EH (cell line): ENCODE measurements at regions not wholly inside any gene's neighbourhood (a gene's known extent, or its start where the extent isn't known, plus 50 kb on each side); places are given as distances from the start of the nearest gene placed in this dataset.
"Not testable (repeated sequence)": the region's sequence is repeated elsewhere in the genome, so short reads cannot be mapped to it uniquely, and the experiment has no call there.

Source experiments
- DNase-seq: peaks from one replicate; pipeline ENCODE4 v3.0.0-alpha.2; 2015; ENCODE audit warnings: low read depth

DNA sequence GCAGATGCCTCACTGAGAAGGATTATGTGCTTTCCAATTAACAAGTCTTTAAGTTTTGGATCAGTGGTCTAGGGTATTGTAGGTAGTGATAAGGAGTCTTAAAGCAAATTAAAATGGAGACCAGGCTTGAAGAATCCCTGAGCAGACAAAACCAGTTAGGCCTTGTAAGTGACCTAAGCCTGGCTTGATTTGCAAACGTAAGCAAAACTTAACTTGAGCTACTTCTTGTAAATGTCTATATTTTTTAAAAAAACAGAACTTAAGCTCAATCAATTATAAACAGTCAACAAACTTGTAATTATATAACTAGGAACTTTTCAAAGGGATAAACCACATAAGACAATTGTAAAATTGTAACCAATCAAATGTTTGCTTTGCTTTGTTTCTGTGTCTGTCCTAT is 72.7 kb upstream of the NALF2 start:
- no peak for DNase-seq

DNA sequence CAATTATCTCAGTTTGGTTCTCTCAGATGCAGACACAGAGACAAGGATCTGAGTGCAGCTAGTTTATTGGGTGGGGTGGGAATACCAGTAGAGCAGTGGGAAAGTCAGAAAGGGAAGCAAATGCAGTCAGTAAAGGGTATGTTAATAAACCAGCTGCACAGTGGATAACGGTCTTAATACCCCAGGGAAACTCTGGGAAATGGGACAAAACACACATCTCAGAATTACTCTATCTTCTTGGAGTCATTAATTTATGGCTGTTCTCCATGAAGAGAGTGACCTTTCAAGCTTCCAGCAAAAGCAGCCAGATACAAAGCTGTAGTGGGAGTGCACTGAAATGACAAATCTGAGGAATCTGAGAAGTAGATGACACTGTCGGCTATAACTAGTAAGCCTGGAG is 73.3 kb upstream of the NALF2 start:
- no peak for DNase-seq

DNA sequence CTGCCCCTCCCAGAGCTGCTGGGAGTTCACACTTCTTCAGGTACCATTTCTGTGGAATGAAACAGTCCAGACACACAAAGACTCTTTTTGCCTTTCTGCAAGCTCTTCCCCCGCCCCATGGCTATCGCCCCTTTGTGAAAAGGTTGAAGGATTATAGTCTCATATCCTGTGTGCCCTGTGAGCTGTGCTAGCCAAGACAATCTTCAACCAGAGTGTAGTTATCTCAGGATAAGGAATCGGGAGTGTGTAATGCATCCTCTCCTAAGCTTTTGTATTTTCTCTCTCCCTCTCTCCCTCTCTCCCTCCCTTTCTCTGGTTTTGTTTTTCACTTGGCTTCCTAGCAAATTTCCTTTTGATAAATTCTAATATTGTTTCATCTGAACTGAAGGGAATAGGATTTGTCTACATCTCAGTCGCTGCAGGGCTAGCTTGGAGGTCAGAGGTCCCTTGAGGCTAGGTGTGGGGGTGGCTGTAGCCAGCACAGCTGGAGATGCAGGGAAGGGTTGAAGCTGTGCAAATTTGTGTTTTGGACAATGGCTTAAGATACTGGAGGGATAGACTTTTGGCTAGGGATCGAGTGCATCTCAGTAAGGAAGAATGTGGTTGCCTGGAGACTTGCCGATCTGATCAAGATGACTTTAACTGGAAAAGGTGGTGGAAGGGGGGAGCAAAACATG is 74.6 kb upstream of the NALF2 start:
- DNase-seq: no peak

DNA sequence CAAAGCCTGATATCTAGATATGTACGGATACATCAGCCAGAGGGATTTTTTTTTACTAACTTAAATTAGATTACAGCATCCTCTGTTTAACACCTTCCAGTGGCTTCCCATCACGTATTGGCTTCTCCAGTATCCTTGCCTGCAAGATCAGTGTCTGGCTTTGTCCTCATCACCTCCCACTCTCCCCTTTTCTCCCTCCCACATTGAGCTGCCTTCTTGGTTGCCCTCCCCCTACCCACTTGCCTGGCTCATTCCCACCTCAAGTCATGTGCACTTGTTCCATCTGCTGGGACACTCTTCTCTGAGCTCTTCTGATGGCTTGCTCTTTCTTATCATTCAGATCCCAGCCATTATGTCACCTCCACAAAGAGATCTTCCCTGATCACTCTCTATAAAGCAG is 75.9 kb upstream of the NALF2 start:
- DNase-seq: no peak

DNA sequence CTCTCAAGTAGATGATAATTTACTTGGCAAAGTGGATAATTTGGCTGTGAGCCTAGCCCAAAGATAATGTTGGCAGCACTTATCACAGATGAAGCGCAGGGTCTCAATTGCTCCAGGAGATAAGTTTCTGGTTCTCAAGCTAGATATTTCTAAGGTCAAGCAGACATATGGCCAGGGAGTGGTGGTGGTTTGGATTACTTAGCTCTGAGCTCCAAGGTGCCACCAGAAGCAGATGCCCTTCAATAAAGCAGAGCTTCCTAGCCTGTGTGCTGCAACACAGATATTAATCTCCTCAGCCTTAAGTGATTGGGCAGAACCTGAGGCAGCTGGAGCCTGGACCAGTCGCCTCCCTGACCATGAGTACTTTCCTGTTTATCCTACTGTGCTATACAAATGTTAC is 79.2 kb upstream of the NALF2 start:
- no peak for DNase-seq

DNA sequence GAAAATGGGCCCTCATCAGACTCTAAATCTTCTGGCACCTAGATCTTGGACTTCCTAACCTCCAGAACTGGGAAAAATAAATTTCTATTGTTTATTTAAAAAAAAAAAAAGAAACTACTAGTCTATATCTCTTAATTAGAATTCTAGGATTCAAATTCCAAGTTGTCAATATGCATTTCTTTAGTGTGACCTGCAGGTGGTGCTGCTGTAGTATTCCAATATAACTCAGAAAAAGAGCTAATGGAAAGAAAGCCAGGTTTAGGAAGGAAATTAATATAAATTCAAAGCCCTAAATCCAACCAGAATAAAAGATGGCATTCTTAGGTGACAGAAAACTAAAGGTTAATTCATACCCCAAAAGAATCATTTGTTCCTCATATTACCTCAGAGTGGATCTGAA is 80.0 kb upstream of the NALF2 start:
- DNase-seq: peak; percentile 10

DNA sequence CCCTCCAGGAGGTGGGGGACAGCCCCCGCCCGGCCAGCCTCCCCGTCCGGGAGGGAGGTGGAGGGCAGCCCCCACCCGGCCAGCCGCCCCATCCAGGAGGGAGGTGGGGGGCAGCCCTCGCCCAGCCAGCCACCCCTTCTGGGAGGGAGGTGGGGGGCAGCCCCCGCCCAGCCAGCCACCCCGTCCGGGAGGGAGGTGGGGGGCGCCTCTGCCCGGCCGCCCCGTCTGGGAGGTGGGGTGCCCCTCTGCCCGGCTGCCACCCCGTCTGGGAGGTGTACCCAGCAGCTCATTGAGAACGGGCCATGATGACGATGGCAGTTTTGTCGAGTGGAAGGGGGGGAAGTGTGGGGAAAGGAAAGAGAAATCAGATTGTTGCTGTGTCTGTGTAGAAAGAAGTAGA is 81.9 kb upstream of the NALF2 start:
- not testable (repeated sequence) for DNase-seq

DNA sequence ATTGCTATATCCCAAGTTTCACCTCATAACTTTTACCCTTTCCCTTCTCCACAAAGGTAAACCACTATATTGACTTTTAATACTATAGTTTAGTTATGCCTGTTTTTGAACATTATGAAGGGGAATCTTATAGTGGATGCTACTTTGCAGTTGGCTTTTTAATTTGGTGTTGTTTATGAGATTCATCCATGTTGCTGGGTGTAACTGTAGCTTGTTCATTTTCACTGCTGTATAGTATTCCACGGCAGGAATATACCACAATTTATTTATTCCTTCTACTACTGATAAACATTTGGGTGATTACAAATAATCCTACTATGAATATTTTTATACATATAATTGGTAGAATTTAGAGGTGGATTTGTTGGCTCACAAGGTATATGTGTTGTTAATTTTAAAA is 88.4 kb upstream of the NALF2 start:
- DNase-seq: no peak

DNA sequence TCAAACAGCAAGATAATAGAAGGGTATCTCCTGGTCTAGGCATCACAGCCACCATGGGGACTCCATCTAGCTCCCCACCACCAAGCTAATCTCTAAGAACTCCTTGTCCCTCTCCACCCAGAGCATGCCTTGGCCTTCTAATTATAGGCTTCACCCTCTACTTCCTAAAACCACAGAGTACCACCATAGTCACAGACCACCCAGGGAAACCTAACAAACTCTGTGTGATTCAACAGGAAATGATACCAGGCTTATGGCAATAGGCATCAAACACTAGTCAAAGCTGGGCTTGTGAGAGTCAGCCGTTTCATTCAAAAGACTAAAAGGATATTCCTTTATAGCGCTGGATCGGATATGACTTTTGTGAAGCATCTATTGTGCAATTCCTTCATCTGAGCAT is 91.5 kb upstream of the NALF2 start:
- no peak for DNase-seq

DNA sequence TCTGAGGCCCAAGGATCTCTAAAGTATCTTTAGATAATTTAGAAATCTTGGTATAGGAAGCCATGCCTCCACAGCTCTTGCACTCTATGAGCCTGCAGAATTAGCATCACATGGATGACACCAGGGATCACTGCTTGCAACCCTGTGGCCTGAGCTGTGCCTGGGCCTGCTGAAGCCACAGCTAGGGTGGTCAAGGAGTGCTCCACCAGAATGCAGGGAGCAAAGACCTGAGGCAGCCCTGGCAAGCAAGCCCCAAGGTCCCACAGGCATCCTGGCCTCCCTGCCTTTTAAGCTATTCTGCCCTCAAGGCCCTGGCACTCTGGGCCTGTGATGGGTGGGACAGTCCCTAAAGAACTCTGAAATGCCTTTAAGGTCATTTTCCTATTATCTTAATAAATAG is 105.2 kb upstream of the NALF2 start:
- no peak for DNase-seq

DNA sequence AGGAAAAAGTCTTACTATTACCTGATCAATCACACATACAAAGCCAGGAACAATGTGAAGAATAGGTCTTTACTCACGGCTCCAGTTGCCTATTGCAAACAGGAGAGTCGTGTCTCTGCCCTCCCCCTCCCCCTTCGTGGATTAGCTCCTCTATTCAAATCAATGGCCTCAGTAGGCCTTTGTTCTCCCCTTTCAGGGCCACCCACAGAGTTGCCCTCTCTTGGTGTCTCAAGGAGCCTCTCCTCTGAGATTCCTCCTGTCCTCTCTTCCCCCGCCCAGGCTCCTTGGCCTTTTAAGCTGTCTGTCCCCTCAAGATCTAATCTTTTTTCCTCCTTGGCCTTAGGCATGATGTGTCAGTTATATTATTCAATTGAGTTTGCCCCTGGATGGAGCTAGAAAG is 107.2 kb upstream of the NALF2 start:
- no peak for DNase-seq

DNA sequence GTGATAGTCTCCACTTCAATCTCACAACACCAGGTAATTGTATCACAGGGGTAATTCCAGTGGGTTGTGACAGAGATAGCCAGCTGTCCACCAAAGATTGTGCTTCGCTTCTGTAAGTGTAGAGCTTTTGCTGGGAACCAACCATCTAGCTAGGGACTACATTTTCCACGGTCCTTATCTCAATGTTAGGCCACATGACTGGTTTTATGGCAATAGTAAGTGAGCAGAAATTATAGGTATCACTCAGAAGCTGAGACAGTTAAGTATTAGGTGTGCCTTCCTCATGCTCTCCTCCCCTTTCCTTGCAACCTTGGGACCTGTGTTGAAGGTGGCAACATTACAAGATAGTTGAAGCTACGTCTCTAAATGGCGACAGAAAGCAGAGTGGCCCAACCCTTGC is 108.8 kb upstream of the NALF2 start:
- no peak for DNase-seq

DNA sequence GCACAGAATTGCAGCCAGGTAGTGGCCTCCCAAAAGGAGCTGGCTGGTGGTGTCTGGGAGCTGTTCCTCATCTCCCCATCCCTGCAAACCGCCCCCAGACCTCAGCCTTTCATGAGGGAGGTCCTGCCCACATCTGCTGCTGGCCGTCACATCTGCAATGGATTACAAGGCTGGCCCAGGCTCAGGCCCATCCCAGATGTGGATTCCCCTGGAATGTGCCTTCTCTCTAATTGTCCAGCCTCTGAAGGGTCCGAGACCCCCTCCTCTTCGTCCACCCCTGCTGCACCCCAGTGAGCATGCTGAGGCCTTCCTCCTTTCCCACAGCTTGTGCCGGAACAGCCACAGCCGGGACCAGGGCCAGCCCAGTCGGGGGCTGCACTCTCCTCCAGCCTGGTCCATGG is 115.0 kb upstream of the NALF2 start:
- no peak for DNase-seq

DNA sequence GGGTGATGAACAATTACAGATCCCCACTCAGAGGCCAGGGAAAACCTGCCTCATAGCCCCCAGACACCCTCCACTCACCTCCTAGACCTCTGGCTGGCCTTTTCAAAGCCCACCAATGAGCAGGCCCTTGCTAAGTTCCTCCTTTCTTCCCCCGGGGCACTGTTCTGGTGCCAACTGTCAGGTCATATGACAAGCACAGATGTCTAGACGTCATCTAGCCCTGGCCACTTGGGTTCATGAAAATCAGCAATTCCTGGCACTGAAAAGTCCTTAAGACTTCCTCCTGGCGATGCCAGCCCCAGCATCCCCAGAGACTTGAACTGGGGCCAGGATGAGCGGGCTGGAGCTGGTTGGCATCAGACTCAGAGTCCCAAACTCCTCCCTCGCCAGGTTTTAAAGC is 115.6 kb upstream of the NALF2 start:
- no peak for DNase-seq

DNA sequence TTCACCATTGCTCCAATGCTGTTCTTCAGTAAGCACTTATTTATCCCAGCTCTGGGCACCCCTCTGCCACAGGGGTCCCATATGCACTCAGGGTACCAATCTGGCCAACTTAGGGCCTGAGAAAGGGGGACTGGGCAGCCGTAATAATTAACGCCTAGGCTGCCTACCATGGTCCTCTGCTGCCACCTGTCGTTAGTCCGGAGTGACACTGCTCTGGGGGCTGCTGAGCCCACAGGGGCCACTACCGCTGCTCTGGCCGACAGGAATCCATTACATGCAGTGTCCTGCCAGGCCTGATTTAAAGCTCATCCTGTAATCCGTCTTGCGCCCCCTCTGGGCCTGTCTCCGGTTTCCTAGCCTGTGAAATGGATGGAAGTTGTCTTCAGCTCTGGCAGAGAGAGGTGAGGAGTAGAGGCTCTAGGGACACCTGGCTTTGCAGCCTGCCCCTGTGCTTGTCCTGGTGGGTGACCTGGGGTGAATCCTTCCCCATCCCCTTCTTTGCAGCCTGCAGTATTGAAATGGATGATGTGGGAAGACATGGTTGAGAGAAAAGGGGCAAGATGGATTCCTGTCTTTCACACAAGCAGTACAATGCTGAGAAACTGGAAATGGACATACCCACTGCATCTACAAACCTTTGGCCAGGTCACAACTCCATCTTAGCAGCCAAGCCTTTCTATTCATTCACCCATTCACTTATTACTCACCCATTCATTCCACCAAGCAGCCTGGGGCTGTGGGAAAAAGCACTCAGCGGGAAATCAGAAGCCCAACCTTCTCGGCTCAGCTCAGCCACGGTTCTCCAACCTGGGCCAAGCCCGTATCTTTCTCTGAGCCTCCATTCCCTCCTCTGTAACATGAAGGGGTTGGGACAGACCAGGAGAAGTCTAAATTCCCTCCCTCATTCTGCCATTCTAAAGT is 116.3 kb upstream of the NALF2 start:
- DNase-seq: peak; percentile 58

DNA sequence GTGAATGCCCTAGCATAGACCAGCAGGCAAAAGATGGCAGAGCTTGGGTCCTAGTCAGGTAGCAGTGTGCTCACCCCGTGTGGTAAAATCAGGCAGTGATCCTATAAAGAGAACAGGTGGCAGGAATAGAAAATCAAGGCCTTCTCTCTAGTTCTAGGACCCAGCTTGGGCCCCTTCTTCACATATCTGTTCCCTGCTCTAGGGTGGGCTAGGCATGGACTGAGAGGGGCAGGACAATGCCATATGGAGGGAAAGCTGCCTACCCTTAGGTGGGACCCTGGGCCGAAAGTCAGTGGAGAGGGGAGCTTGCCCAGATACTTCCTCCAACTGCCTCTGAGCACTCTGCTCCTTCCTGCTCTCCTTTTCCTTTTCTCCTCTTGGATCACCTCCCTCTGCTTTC is 117.4 kb upstream of the NALF2 start:
- DNase-seq: no peak

DNA sequence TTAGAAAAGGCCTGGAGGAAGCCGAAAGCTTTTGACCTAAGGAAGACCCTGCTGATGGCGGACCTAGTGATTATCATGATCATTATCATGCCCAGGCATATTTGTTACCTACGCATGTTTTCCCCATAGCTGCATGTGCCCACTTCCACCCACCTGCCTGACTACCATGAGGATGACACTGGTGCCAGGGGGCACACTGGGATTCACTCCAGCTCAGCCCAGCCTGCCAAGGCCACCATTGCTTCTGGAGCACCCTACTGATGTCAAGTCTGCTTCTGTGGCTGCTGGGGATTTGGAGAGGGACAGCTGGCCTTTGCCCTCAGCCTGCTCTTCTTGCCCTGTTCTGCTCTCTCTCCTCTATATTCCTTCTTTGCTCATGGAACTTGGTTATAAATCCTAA is 124.7 kb upstream of the NALF2 start:
- DNase-seq: no peak

DNA sequence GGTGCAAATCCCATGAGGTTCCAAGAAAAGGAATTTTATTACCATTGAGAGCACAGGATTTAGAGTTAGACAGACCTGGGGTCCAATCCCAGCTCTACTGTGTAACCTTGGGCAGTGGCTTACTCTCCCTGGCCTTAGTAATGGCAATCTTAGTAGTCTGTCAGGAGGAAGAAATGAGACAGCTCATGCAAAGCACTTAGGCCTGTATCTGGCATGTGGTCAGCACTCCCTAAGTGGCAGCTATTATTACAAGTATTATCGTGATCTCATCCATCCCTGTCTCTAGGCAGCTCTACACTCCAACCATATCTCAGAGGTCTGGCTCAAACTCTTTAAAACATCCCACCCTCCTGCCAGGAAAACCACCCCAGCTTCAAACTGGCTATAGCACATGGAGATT is 129.6 kb upstream of the NALF2 start:
- no peak for DNase-seq

DNA sequence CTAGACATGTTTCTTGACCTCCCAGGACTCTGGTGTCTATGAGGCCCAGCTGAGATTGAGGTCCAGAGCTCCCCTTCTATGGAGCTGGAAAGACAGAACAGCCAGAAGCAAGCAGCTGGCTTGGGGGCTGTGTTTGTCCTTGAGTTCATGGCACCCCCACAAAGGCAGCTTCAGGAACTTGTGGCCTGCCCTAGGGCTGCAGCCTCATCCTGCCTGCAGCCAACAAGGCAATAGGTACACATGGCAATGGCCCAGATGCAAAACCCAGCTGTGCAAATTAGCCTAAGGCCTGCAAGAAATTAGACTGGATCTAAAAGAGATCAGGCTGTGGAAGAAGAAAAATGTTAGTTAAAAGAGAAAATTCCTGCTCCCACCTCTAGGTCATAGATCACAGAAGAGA is 131.7 kb upstream of the NALF2 start:
- no peak for DNase-seq

DNA sequence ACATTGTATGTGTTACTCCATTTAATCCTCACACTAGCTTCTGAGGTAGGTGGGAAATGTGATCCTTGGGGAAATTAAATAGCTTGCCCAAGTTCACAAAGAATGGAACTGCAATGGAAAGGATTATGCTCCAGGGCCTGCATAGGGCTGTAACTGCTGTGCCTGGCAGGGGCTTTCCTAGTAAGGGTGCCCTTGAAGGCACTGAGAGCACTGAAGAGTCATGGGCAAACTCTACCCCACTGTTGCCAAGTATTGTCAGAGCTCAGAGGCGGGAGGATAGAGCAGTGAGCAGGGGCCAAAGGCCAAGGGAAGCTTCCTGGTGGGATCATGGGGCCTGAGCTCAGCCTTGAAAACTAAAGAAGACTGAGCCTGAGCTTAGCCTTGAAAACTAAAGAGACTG is 133.0 kb upstream of the NALF2 start:
- no peak for DNase-seq

DNA sequence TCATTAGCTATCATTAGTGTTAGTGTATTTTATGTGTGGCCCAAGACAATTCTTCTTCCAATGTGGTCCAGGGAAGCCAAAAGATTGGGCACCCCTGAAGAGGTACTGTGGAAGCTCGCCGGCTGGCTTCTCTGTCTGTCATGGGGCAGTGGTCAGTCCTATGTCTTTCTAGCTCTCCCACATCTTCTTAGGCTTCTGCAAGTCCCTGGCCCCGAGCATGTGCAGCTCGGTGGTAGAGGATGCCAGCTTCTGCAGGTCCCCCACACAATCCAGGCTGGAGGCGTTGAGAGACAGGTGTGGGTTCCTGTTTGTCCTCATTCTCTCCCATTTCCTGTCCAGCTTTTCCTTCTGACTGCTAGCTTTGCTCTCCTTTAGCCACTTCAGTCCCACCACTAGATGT is 134.1 kb upstream of the NALF2 start:
- no peak for DNase-seq

DNA sequence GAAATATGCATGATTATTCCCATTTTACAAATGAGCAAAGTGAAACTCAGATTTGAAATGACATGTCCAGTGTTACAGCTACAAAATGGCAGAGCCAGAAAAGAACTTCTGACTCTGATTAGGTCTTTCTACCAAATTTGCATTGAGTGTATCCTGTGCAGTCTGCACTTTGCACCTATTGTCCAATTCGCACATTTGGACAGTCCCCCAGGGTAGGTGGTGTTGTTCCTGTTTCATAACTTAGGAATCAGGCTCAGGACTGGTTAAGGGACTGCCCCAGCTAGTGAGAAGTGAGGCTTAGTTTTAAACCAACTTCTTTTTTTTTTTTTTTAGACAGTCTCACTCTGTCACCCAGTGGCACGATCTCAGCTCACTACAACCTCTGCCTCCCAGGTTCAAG is 137.9 kb upstream of the NALF2 start:
- DNase-seq: no peak

DNA sequence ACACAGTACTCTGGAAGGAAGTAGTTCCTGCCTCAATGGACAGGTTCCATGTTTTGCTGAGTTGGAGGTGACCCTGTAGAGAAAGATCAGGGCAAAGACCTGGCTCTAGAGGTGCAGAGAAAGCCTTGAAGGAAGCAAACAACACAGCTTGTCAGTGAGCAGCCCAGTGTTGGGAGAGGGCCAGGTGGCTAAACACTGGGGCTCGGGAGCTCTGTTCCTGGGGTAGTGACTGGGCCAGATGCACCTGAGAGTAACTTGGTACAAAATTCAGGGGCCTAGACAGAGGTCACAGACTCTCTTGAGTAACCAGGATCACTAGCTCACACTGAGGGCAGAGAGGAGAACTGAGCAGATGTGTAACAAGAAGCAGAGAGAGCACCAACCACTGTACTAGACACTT is 138.4 kb upstream of the NALF2 start:
- no peak for DNase-seq

DNA sequence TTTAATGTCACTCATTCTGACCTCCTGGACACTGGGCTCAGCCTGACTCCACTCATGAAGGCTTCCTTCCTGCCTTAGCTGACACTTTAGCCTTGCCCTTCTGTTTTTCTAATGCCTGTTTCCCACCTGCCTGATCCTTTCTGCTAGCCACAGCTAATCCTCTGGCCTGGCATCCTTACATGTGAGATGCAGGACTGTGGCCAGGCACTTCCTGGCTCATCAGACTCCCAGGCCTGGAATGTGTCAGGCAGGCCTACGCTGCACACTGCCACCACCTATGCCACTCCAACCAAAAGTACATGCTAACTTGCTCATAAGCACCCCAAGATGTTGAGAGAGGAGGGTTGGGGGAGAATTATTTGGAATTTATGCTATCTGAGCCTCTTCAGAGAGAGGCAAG is 138.8 kb upstream of the NALF2 start:
- DNase-seq: no peak
